Small intestine (tissue), 7 donors: ENCODE measurements at regions not wholly inside any gene's neighbourhood (a gene's known extent, or its start where the extent isn't known, plus 50 kb on each side); places are given as distances from the start of the nearest gene placed in this dataset.
A peak's percentile ranks its signal among the peaks of the same experiment; 100 is the strongest.

Source experiments
- DNase-seq, 2 donors: peaks; one replicate each; pipeline versions ENCODE4 v3.0.0 to v3.0.0-alpha.2; 2013
- FAIRE-seq: peaks from 2 replicates; lab custom pipeline; 2012; peaks lifted over from hg19 to GRCh38; lab: Jason Lieb, UNC
- H3K27ac ChIP-seq, 3 donors: one replicate each; pipeline ENCODE4 v1.5.1; 2013; ENCODE audit warnings: low read length in 2 of 3, mild to moderate bottlenecking in 2 of 3, control low read depth in 1 of 3, inconsistent platforms in 1 of 3, low read depth in 1 of 3, moderate library complexity in 1 of 3
- H3K27me3 ChIP-seq, 3 donors: one replicate each; pipeline ENCODE4 v1.6.1; 2013; ENCODE audit warnings: low read length in 3 of 3, inconsistent platforms in 1 of 3; ENCODE audit not compliant: control insufficient read depth in 3 of 3, insufficient read depth in 3 of 3
- H3K36me3 ChIP-seq, 3 donors: one replicate each; pipeline ENCODE4 v1.6.1; 2013; ENCODE audit warnings: low read length in 3 of 3, inconsistent platforms in 1 of 3, low read depth in 1 of 3, mild to moderate bottlenecking in 1 of 3, moderate library complexity in 1 of 3; ENCODE audit not compliant: control insufficient read depth in 3 of 3, insufficient read depth in 2 of 3
- H3K4me1 ChIP-seq, 3 donors: one replicate each; pipeline ENCODE4 v1.6.1; 2013; ENCODE audit warnings: low read length in 2 of 3, inconsistent platforms in 1 of 3, low read depth in 1 of 3, mild to moderate bottlenecking in 1 of 3, moderate library complexity in 1 of 3; ENCODE audit not compliant: control insufficient read depth in 3 of 3, insufficient read depth in 2 of 3
- H3K4me3 ChIP-seq, 3 donors: one replicate each; pipeline ENCODE4 v1.5.1; 2013; ENCODE audit warnings: low read length in 3 of 3, control low read depth in 1 of 3, inconsistent platforms in 1 of 3, low read depth in 1 of 3, mild to moderate bottlenecking in 1 of 3, moderate library complexity in 1 of 3
- H3K9me3 ChIP-seq, 2 donors: one replicate each; pipeline ENCODE4 v1.6.1; 2013; ENCODE audit warnings: low read depth in 1 of 2, low read length in 1 of 2; ENCODE audit not compliant: control insufficient read depth in 2 of 2, insufficient read depth in 1 of 2
- WGBS, 3 donors: extraction: QIAGEN DNeasy Blood & Tissue Kit; methylation state at CpG; one replicate each; pipeline ENCODE4 v1.1.7; 2013; 5-methylcytosine and 5-hydroxymethylcytosine counted together
- donor health status: healthy with polysubstance abuse.
- donor health status: control.
- donor health status: control.
- donor health status: Bipolar disorder and iron deficiency.
- donor health status: healthy.

- WGBS, 3 donors, result 15 to 67% (median 19%) methylated on average over 1 of the region's 1 CpG
- H3K9me3 ChIP-seq, result no peaks in the 10 kb centered on the region
- FAIRE-seq, result no peak
- H3K4me1 ChIP-seq, result peaks cover 0 to 18% (median 4%) of the 10 kb centered on the region in 3 donors
- no peak overlapping the region for H3K4me3 ChIP-seq
- H3K27me3 ChIP-seq, result no peaks in the 10 kb centered on the region
- H3K36me3 ChIP-seq, result no peaks in the 10 kb centered on the region
- no peak overlapping the region for H3K27ac ChIP-seq
- DNase-seq, result no peak
These were observed 473.3 kb downstream of the GABRG1 start for GRCh38 chr4:45650545-45650944.

- Histone ChIP-seq H3K27ac (no peak overlapping the region), H3K36me3 (no peaks in the 10 kb centered on the region), H3K4me1 (peaks cover 0 to 18% (median 4%) of the 10 kb centered on the region in 3 donors), H3K27me3 (no peaks in the 10 kb centered on the region), H3K9me3 (no peaks in the 10 kb centered on the region), H3K4me3 (no peak overlapping the region)
- DNase-seq (no peak), FAIRE-seq (no peak)
These were observed 475.0 kb downstream of the GABRG1 start for GRCh38 chr4:45648846-45649245.

GRCh38 chr4:45647823-45648222, 476.0 kb downstream of the GABRG1 start:
- FAIRE-seq (no peak), DNase-seq (no peak)
- no peak overlapping the region for H3K4me3 ChIP-seq
- peak overlapping the region in 2 of 3 donors; percentile 48 to 60 for H3K27ac ChIP-seq
- H3K27me3 ChIP-seq, result no peaks in the 10 kb centered on the region
- no peaks in the 10 kb centered on the region for H3K36me3 ChIP-seq
- peaks cover 0 to 18% (median 4%) of the 10 kb centered on the region in 3 donors for H3K4me1 ChIP-seq
- no peaks in the 10 kb centered on the region for H3K9me3 ChIP-seq

- peaks cover 0 to 18% (median 4%) of the 10 kb centered on the region in 3 donors for H3K4me1 ChIP-seq
- H3K9me3 ChIP-seq, result no peaks in the 10 kb centered on the region
- no peak overlapping the region for H3K4me3 ChIP-seq
- H3K27me3 ChIP-seq, result no peaks in the 10 kb centered on the region
- 20 to 48% (median 33%) methylated on average over 8 of the region's 8 CpGs for WGBS, 3 donors
- peak; percentile 39 for FAIRE-seq
- H3K36me3 ChIP-seq, result no peaks in the 10 kb centered on the region
- DNase-seq, result peak; percentile 89
- peak overlapping the region; percentile 48 to 60 (median 58) for H3K27ac ChIP-seq
These were observed 476.8 kb downstream of the GABRG1 start for GRCh38 chr4:45646885-45647590.

- no peaks in the 10 kb centered on the region for H3K36me3 ChIP-seq
- no peak overlapping the region for H3K27ac ChIP-seq
- no peak overlapping the region for H3K4me3 ChIP-seq
- peaks cover 0 to 6% (median 0%) of the 10 kb centered on the region in 3 donors for H3K4me1 ChIP-seq
- DNase-seq (no peak), FAIRE-seq (no peak)
- H3K9me3 ChIP-seq, result no peaks in the 10 kb centered on the region
- 38 to 77% (median 54%) methylated on average over 6 of the region's 6 CpGs for WGBS, 3 donors
- no peaks in the 10 kb centered on the region for H3K27me3 ChIP-seq
These were observed 483.6 kb downstream of the GABRG1 start for GRCh38 chr4:45640281-45640680.

GRCh38 chr4:45638641-45639040, 485.2 kb downstream of the GABRG1 start:
- Histone ChIP-seq H3K27ac (peak overlapping the region in 1 of 3 donors; percentile 17), H3K4me3 (no peak overlapping the region), H3K4me1 (peaks cover 0 to 6% (median 0%) of the 10 kb centered on the region in 3 donors), H3K9me3 (no peaks in the 10 kb centered on the region), H3K36me3 (no peaks in the 10 kb centered on the region), H3K27me3 (no peaks in the 10 kb centered on the region)
- FAIRE-seq (no peak), DNase-seq (no peak)
- WGBS, 3 donors, result 32 to 61% (median 35%) methylated on average over 3 of the region's 3 CpGs

- DNase-seq, result no peak
- Histone ChIP-seq H3K27me3 (no peaks in the 10 kb centered on the region), H3K36me3 (no peaks in the 10 kb centered on the region), H3K9me3 (no peaks in the 10 kb centered on the region), H3K4me1 (peaks cover 0 to 6% (median 0%) of the 10 kb centered on the region in 3 donors), H3K27ac (no peak overlapping the region), H3K4me3 (no peak overlapping the region)
- 76 to 95% (median 80%) methylated on average over 1 of the region's 1 CpG for WGBS, 3 donors
- FAIRE-seq, result peak; percentile 33
These were observed 487.7 kb downstream of the GABRG1 start for GRCh38 chr4:45636175-45636574.

- H3K4me3 ChIP-seq, result no peak overlapping the region
- no peaks in the 10 kb centered on the region for H3K4me1 ChIP-seq
- FAIRE-seq (no peak), DNase-seq (no peak)
- H3K27ac ChIP-seq, result no peak overlapping the region
- H3K9me3 ChIP-seq, result no peaks in the 10 kb centered on the region
- H3K27me3 ChIP-seq, result no peaks in the 10 kb centered on the region
- WGBS, 3 donors, result 70 to 78% (median 71%) methylated on average over 2 of the region's 2 CpGs
- H3K36me3 ChIP-seq, result no peaks in the 10 kb centered on the region
These were observed 494.1 kb downstream of the GABRG1 start for GRCh38 chr4:45629717-45630116.

GRCh38 chr4:45621971-45622370, 501.9 kb downstream of the GABRG1 start:
- 21 to 64% (median 39%) methylated on average over 2 of the region's 2 CpGs for WGBS, 3 donors
- H3K27me3 ChIP-seq, result no peaks in the 10 kb centered on the region
- peak overlapping the region in 1 of 3 donors; percentile 14 for H3K27ac ChIP-seq
- H3K4me3 ChIP-seq, result no peak overlapping the region
- DNase-seq, result peak; percentile 11 to 71
- no peaks in the 10 kb centered on the region for H3K36me3 ChIP-seq
- peaks cover 0 to 3% (median 0%) of the 10 kb centered on the region in 3 donors for H3K4me1 ChIP-seq
- FAIRE-seq, result no peak
- no peaks in the 10 kb centered on the region for H3K9me3 ChIP-seq
